ENCODE measurements at regions not wholly inside any gene's neighbourhood (a gene's known extent, or its start where the extent isn't known, plus 50 kb on each side); places are given as distances from the start of the nearest gene placed in this dataset.

DNA sequence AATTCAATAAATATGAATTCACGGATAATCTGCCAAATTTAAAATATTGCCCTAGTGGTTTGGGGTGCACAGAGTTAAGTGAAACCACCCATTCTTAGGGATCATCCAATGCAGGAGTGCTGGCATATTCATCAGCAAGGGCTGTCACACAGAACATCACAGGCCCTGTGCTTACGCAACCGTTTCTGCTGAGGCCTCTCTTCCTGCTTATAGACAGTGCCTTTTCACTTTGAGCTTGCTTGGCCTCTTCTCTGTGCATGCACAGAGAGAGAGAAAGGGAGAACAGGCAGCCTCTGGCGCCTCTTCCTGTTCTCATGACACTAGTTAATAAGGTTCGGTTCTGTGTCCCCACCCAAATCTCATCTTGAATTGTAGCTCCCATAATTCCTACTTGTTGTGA lies 366.3 kb downstream of the ICE1 start:
- DNase-seq (ENCODE audit: low read depth, low spot score) (no peak), FAIRE-seq (no peak)
- Histone ChIP-seq H3K4me2 (ENCODE audit: control insufficient read depth, extremely low read depth, insufficient read depth, low read depth, low read length) (no peak overlapping the region), H3K9me1 (ENCODE audit: control insufficient read depth, extremely low read depth, insufficient read depth, low read length) (no peaks in the 10 kb centered on the region), H3K4me1 (ENCODE audit: control insufficient read depth, extremely low read depth, insufficient read depth, low read length) (no peaks in the 10 kb centered on the region), H2AFZ (ENCODE audit: control insufficient read depth, low read length) (no peak overlapping the region), H3K9me3 (ENCODE audit: control insufficient read depth, low read depth, low read length) (no peaks in the 10 kb centered on the region), H4K20me1 (ENCODE audit: control insufficient read depth, extremely low read depth, insufficient read depth, low read length) (no peaks in the 10 kb centered on the region), H3K79me2 (ENCODE audit: control insufficient read depth, insufficient read depth, low read length) (no peaks in the 10 kb centered on the region), H3K27ac (ENCODE audit: control insufficient read depth, insufficient read depth, low read length) (no peak overlapping the region), H3K27me3 (ENCODE audit: control insufficient read depth, extremely low read depth, insufficient read depth, low read length) (no peaks in the 10 kb centered on the region), H3K4me3 (ENCODE audit: control insufficient read depth in 2 of 3, extremely low read depth in 1 of 3, insufficient read depth in 2 of 3, low read depth in 1 of 3, low read length in 3 of 3) (no peak overlapping the region), H3K36me3 (ENCODE audit: control insufficient read depth in 2 of 2, extremely low read depth in 1 of 2, insufficient read depth in 2 of 2, low read length in 2 of 2) (no peaks in the 10 kb centered on the region), H3K9ac (ENCODE audit: control insufficient read depth, extremely low read depth, insufficient read depth, low read length) (no peak overlapping the region)
- TF ChIP-seq, protein P1, sequence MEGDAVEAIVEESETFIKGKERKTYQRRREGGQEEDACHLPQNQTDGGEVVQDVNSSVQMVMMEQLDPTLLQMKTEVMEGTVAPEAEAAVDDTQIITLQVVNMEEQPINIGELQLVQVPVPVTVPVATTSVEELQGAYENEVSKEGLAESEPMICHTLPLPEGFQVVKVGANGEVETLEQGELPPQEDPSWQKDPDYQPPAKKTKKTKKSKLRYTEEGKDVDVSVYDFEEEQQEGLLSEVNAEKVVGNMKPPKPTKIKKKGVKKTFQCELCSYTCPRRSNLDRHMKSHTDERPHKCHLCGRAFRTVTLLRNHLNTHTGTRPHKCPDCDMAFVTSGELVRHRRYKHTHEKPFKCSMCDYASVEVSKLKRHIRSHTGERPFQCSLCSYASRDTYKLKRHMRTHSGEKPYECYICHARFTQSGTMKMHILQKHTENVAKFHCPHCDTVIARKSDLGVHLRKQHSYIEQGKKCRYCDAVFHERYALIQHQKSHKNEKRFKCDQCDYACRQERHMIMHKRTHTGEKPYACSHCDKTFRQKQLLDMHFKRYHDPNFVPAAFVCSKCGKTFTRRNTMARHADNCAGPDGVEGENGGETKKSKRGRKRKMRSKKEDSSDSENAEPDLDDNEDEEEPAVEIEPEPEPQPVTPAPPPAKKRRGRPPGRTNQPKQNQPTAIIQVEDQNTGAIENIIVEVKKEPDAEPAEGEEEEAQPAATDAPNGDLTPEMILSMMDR (optimal IDR thresholded peaks at IDR 0.05 in 1 of 3, IDR thresholded peaks at IDR 0.05 in 1 of 3, conservative IDR thresholded peaks at IDR 0.05 in 1 of 3; ENCODE audit: extremely low read depth in 1 of 3, insufficient read depth in 2 of 3, low read length in 3 of 3): no peak
- TF ChIP-seq EZH2 (IDR thresholded peaks at IDR 0.05; ENCODE audit: low read length): no peak
- dilution Hi-C loops (cut with MboI; ENCODE audit: extremely low pct_ligation_motif_present, low sequenced_read_pairs): no loop called here

- no peaks in the 10 kb centered on the region for H3K79me2 ChIP-seq (ENCODE audit: control insufficient read depth, insufficient read depth, low read length)
- H3K4me1 ChIP-seq (ENCODE audit: control insufficient read depth, extremely low read depth, insufficient read depth, low read length): no peaks in the 10 kb centered on the region
- no peak overlapping the region for H2AFZ ChIP-seq (ENCODE audit: control insufficient read depth, low read length)
- H3K9ac ChIP-seq (ENCODE audit: control insufficient read depth, extremely low read depth, insufficient read depth, low read length): no peak overlapping the region
- no peaks in the 10 kb centered on the region for H3K36me3 ChIP-seq (ENCODE audit: control insufficient read depth in 2 of 2, extremely low read depth in 1 of 2, insufficient read depth in 2 of 2, low read length in 2 of 2)
- dilution Hi-C loops (cut with MboI; ENCODE audit: extremely low pct_ligation_motif_present, low sequenced_read_pairs): no loop called here
- DNase-seq (ENCODE audit: low read depth, low spot score) (no peak), FAIRE-seq (no peak)
- H3K9me1 ChIP-seq (ENCODE audit: control insufficient read depth, extremely low read depth, insufficient read depth, low read length): no peaks in the 10 kb centered on the region
- H3K27ac ChIP-seq (ENCODE audit: control insufficient read depth, insufficient read depth, low read length): no peak overlapping the region
- TF ChIP-seq EZH2 (IDR thresholded peaks at IDR 0.05; ENCODE audit: low read length): no peak
- TF ChIP-seq, protein P1 (optimal IDR thresholded peaks at IDR 0.05 in 1 of 3, IDR thresholded peaks at IDR 0.05 in 1 of 3, conservative IDR thresholded peaks at IDR 0.05 in 1 of 3; ENCODE audit: extremely low read depth in 1 of 3, insufficient read depth in 2 of 3, low read length in 3 of 3): no peak
- H3K27me3 ChIP-seq (ENCODE audit: control insufficient read depth, extremely low read depth, insufficient read depth, low read length): no peaks in the 10 kb centered on the region
- H3K4me3 ChIP-seq (ENCODE audit: control insufficient read depth in 2 of 3, extremely low read depth in 1 of 3, insufficient read depth in 2 of 3, low read depth in 1 of 3, low read length in 3 of 3): no peak overlapping the region
- H3K4me2 ChIP-seq (ENCODE audit: control insufficient read depth, extremely low read depth, insufficient read depth, low read depth, low read length): no peak overlapping the region
- H3K9me3 ChIP-seq (ENCODE audit: control insufficient read depth, low read depth, low read length): no peaks in the 10 kb centered on the region
- H4K20me1 ChIP-seq (ENCODE audit: control insufficient read depth, extremely low read depth, insufficient read depth, low read length): no peaks in the 10 kb centered on the region
Measured at GRCh38 chr5:5787373-5787772, 364.9 kb downstream of the ICE1 start.

Data from keratinocyte (primary cell).